ENCODE measurements at regions not wholly inside any gene's neighbourhood (a gene's known extent, or its start where the extent isn't known, plus 50 kb on each side); places are given as distances from the start of the nearest gene placed in this dataset.

- no peaks in the 10 kb centered on the region for H3K79me1 ChIP-seq (ENCODE audit: low read depth in 1 of 2, low read length in 2 of 2)
- in situ Hi-C loops (cut with MboI; ENCODE audit: low sequenced_read_pairs) (no loop called here), dilution Hi-C loops (cut with HindIII; ENCODE audit: low sequenced_read_pairs, unreplicated experiment) (no loop called here), intact Hi-C loops (cut with micrococcal nuclease) (no loop called here)
- no peaks in the 10 kb centered on the region for H3K27me3 ChIP-seq (ENCODE audit: control insufficient read depth, insufficient read depth, low read length)
- H3K4me3 ChIP-seq (ENCODE audit: insufficient read depth, low read depth, low read length), result no peak overlapping the region
- no peak overlapping the region for H3K14ac ChIP-seq (replicated peaks; ENCODE audit: low read depth, low read length)
- no peak overlapping the region for H3K4me2 ChIP-seq (ENCODE audit: low read depth, low read length)
- no peaks in the 10 kb centered on the region for H3K4me1 ChIP-seq (ENCODE audit: control insufficient read depth, insufficient read depth, low read length)
- H2BK120ac ChIP-seq (ENCODE audit: low read depth, low read length), result no peak overlapping the region
- no peak overlapping the region for H4K5ac ChIP-seq (ENCODE audit: low read depth, low read length)
- no peaks in the 10 kb centered on the region for H3K9me3 ChIP-seq (ENCODE audit: control insufficient read depth, insufficient read depth, low read length)
- no peak overlapping the region for H2AFZ ChIP-seq (replicated peaks; ENCODE audit: low read length, poor library complexity)
- H2BK5ac ChIP-seq (ENCODE audit: low read depth, low read length, poor library complexity, severe bottlenecking), result no peak overlapping the region
- H4K91ac ChIP-seq (ENCODE audit: insufficient read depth, low read depth, low read length), result no peak overlapping the region
- H2BK20ac ChIP-seq (ENCODE audit: low read depth, low read length), result no peak overlapping the region
- DNase-seq (no peak), ATAC-seq (ENCODE audit: low read depth) (no peak)
- no peaks in the 10 kb centered on the region for H3K36me3 ChIP-seq (ENCODE audit: control insufficient read depth, insufficient read depth, low read length)
- BruUV-seq (replicated peaks), result no TSS peak
- H3K9me1 ChIP-seq (ENCODE audit: insufficient read depth, low read length), result no peaks in the 10 kb centered on the region
- H3K27ac ChIP-seq (ENCODE audit: insufficient read depth, low read length), result no peak overlapping the region
- H2AK9ac ChIP-seq (replicated peaks; ENCODE audit: low read depth, low read length, poor library complexity), result no peak overlapping the region
- no peaks in the 10 kb centered on the region for H4K20me1 ChIP-seq (ENCODE audit: insufficient read depth, low read length)
- ChIA-PET POLR2A (ENCODE audit: unreplicated experiment) (no interaction called here), CTCF (no interaction called here)
- H3K56ac ChIP-seq (ENCODE audit: extremely low read depth, insufficient read depth, low read length), result no peak overlapping the region
- H4K8ac ChIP-seq (ENCODE audit: low read depth in 2 of 2, low read length in 2 of 2), result no peak overlapping the region
- TF ChIP-seq RFX5 (IDR thresholded peaks at IDR 0.05; ENCODE audit: low read depth, low read length) (no peak), MAFK (IDR thresholded peaks at IDR 0.05; ENCODE audit: low read depth, low read length) (no peak), MAZ (IDR thresholded peaks at IDR 0.05; ENCODE audit: borderline replicate concordance, low read depth, low read length) (no peak), POLR2A (IDR thresholded peaks at IDR 0.05; ENCODE audit: low read depth, low read length) (no peak)
- H2BK15ac ChIP-seq (ENCODE audit: low read depth, low read length), result no peak overlapping the region
- H3K23ac ChIP-seq (ENCODE audit: low read depth, low read length), result no peak overlapping the region
- no peak overlapping the region for H3K4ac ChIP-seq (ENCODE audit: low read depth, low read length)
- no CpG with 5 or more reads among the region's 2 CpGs for WGBS, 2 experiments (ENCODE audit: extremely low coverage in 2 of 2, insufficient read length in 1 of 2)
- no peak overlapping the region for H3K9ac ChIP-seq (ENCODE audit: low read depth, low read length)
- no peak overlapping the region for H3K18ac ChIP-seq (ENCODE audit: low read depth, low read length)
- H2AK5ac ChIP-seq (ENCODE audit: low read depth, low read length), result no peak overlapping the region
Observed at GRCh38 chr5:89545076-89545475, 662.1 kb upstream of the MEF2C start.
